H1 (cell line): ENCODE measurements at regions not wholly inside any gene's neighbourhood (a gene's known extent, or its start where the extent isn't known, plus 50 kb on each side); places are given as distances from the start of the nearest gene placed in this dataset.

Experiments
- CTCF ChIA-PET: fragments of 300-600 bp; sonication (Branson Sonifier 250); formaldehyde crosslinking; loops from one replicate; lab custom pipeline; 2021; ENCODE audit not compliant: partially characterized antibody; lab: Charles Lee
- POLR2A ChIA-PET: fragments of 300-600 bp; sonication (Branson Sonifier 250); formaldehyde crosslinking; loops from one replicate; lab custom pipeline; 2021; ENCODE audit warnings: inconsistent platforms; ENCODE audit not compliant: partially characterized antibody; lab: Charles Lee
- DNase-seq, 2 experiments: peaks; one replicate each; pipeline versions ENCODE4 v3.0.0 to v3.0.0-alpha.2; 2010 to 2022; ENCODE audit warnings: low spot score in 2 of 2, low read depth in 1 of 2, mixed read lengths in 1 of 2
- FAIRE-seq: peaks from 2 replicates; lab custom pipeline; 2011; peaks lifted over from hg19 to GRCh38; lab: Jason Lieb, UNC
- H2AFZ ChIP-seq: 2 replicates; pipeline ENCODE4 v1.8.1; 2012; ENCODE audit warnings: low read length, inconsistent platforms
- H2AK5ac ChIP-seq: 2 replicates; pipeline ENCODE4 v1.6.1; 2013; ENCODE audit warnings: low read depth, low read length
- H2BK120ac ChIP-seq: replicated peaks from 2 replicates; pipeline ENCODE3; 2013; ENCODE audit warnings: low read depth, low read length, inconsistent platforms
- H2BK12ac ChIP-seq: 2 replicates; pipeline ENCODE4 v1.6.1; 2013; ENCODE audit warnings: low read depth, low read length
- H2BK15ac ChIP-seq: 2 replicates; pipeline ENCODE4 v1.6.1; 2013; ENCODE audit warnings: low read length
- H2BK20ac ChIP-seq: 2 replicates; pipeline ENCODE4 v1.6.1; 2013; ENCODE audit warnings: low read length
- H2BK5ac ChIP-seq: 2 replicates; pipeline ENCODE4 v1.6.1; 2013; ENCODE audit warnings: low read depth, low read length
- H3K14ac ChIP-seq: 2 replicates; pipeline ENCODE4 v1.6.1; 2013; ENCODE audit warnings: inconsistent platforms; ENCODE audit not compliant: insufficient read length
- H3K18ac ChIP-seq: 2 replicates; pipeline ENCODE4 v1.6.1; 2013; ENCODE audit warnings: low read length; ENCODE audit errors: extremely low read depth
- H3K23ac ChIP-seq: 2 replicates; pipeline ENCODE4 v1.6.1; 2013; ENCODE audit warnings: inconsistent platforms; ENCODE audit not compliant: insufficient read length
- H3K23me2 ChIP-seq: 2 replicates; pipeline ENCODE4 v1.6.1; 2013; ENCODE audit warnings: low read depth, low read length
- H3K27ac ChIP-seq: 2 replicates; pipeline ENCODE4 v1.6.1; 2011; ENCODE audit warnings: low read depth, low read length, inconsistent platforms
- H3K27me3 ChIP-seq, 4 experiments: replicated peaks in 1 of 4; 1 replicate in 1 of 4; 2 replicates in 3 of 4; pipeline versions ENCODE4 v1.6.1 to v1.8.1; 2011 to 2013; ENCODE audit warnings: low read length in 3 of 4, mild to moderate bottlenecking in 3 of 4, inconsistent platforms in 2 of 4, mixed read lengths in 2 of 4, moderate library complexity in 1 of 4; ENCODE audit not compliant: control insufficient read depth in 3 of 4, insufficient read depth in 3 of 4; ENCODE audit errors: extremely low read depth in 1 of 4
- H3K36me3 ChIP-seq, 4 experiments: 2 replicates each; pipeline versions ENCODE4 v1.6.1 to v1.8.1; 2011 to 2013; ENCODE audit warnings: mild to moderate bottlenecking in 4 of 4, low read length in 3 of 4, moderate library complexity in 2 of 4, control low read depth in 1 of 4, inconsistent platforms in 1 of 4; ENCODE audit not compliant: insufficient read depth in 4 of 4, control insufficient read depth in 2 of 4
- H3K4ac ChIP-seq: replicated peaks from 2 replicates; pipeline ENCODE3; 2013; ENCODE audit warnings: low read length, low read depth, mixed read lengths, inconsistent platforms; ENCODE audit not compliant: insufficient read length
- H3K4me1 ChIP-seq, 4 experiments: replicated peaks in 1 of 4; 1 replicate in 1 of 4; 2 replicates in 3 of 4; pipeline versions ENCODE4 v1.6.1 to v1.8.1; 2011 to 2013; ENCODE audit warnings: low read length in 3 of 4, inconsistent platforms in 2 of 4, mixed read lengths in 1 of 4; ENCODE audit not compliant: insufficient read depth in 4 of 4, control insufficient read depth in 3 of 4
- H3K4me2 ChIP-seq, 2 experiments: 2 replicates each; pipeline versions ENCODE4 v1.6.1 to v1.8.1; 2011 to 2013; ENCODE audit warnings: low read depth in 2 of 2, low read length in 2 of 2, control low read depth in 1 of 2, inconsistent platforms in 1 of 2, mild to moderate bottlenecking in 1 of 2; ENCODE audit not compliant: insufficient read depth in 1 of 2
- H3K4me3 ChIP-seq, 4 experiments: fragments of 200-600, 300-600 bp in 1 of 4; sonication (generic), shearing (Covaris generic), sonication (Bioruptor Twin) in 1 of 4; 2 replicates each; pipeline versions ENCODE4 v1.5.1 to v1.8.1; 2011 to 2016; ENCODE audit warnings: low read length in 4 of 4, low read depth in 3 of 4, control low read depth in 2 of 4, inconsistent platforms in 2 of 4, mild to moderate bottlenecking in 2 of 4, mixed read lengths in 1 of 4, moderate library complexity in 1 of 4; ENCODE audit not compliant: insufficient read depth in 2 of 4; ENCODE audit errors: extremely low read depth in 1 of 4
- H3K56ac ChIP-seq: replicated peaks from 2 replicates; pipeline ENCODE3; 2013; ENCODE audit warnings: low read depth, mild to moderate bottlenecking, mixed read lengths, low read length, inconsistent platforms; ENCODE audit not compliant: insufficient read length
- H3K79me1 ChIP-seq: 2 replicates; pipeline ENCODE4 v1.6.1; 2013; ENCODE audit warnings: low read depth, low read length, control low read depth
- H3K79me2 ChIP-seq, 2 experiments: 2 replicates each; pipeline versions ENCODE4 v1.6.1 to v1.8.1; 2012 to 2013; ENCODE audit warnings: low read length in 2 of 2, mild to moderate bottlenecking in 2 of 2, inconsistent platforms in 1 of 2; ENCODE audit not compliant: insufficient read depth in 2 of 2, control insufficient read depth in 1 of 2
- H3K9ac ChIP-seq, 4 experiments: replicated peaks in 1 of 4; 1 replicate in 1 of 4; 2 replicates in 3 of 4; pipeline versions ENCODE4 v1.6.1 to v1.8.1; 2011 to 2013; ENCODE audit warnings: low read depth in 3 of 4, low read length in 3 of 4, control low read depth in 2 of 4, mild to moderate bottlenecking in 2 of 4, moderate library complexity in 2 of 4, inconsistent platforms in 1 of 4; ENCODE audit errors: extremely low read depth in 1 of 4
- H3K9me3 ChIP-seq, 2 experiments: 2 replicates each; pipeline versions ENCODE4 v1.6.1 to v1.8.1; 2012 to 2013; ENCODE audit warnings: mild to moderate bottlenecking in 2 of 2, moderate library complexity in 2 of 2, control low read depth in 1 of 2, inconsistent platforms in 1 of 2, low read depth in 1 of 2, low read length in 1 of 2, mixed read lengths in 1 of 2; ENCODE audit not compliant: insufficient read depth in 2 of 2
- H4K20me1 ChIP-seq, 2 experiments: replicated peaks in 1 of 2; 2 replicates each; pipeline versions ENCODE3 to v1.8.1; 2011 to 2013; ENCODE audit warnings: inconsistent platforms in 2 of 2, low read length in 2 of 2, mild to moderate bottlenecking in 1 of 2; ENCODE audit not compliant: insufficient read depth in 2 of 2, control insufficient read depth in 1 of 2
- H4K5ac ChIP-seq: 2 replicates; pipeline ENCODE4 v1.6.1; 2013; ENCODE audit warnings: low read length, low read depth, mixed read lengths, inconsistent platforms; ENCODE audit not compliant: insufficient read length
- H4K8ac ChIP-seq: 2 replicates; pipeline ENCODE4 v1.8.0; 2013; ENCODE audit warnings: mild to moderate bottlenecking, moderate library complexity, low read length, inconsistent platforms; ENCODE audit not compliant: insufficient read depth; ENCODE audit errors: extremely low read depth
- H4K91ac ChIP-seq: replicated peaks from 2 replicates; pipeline ENCODE3; 2013; ENCODE audit warnings: low read length, mixed read lengths, inconsistent platforms; ENCODE audit not compliant: insufficient read length
- PHF8 ChIP-seq: fragments of 200-600 bp; sonication (generic); conservative IDR thresholded peaks from 2 replicates; pipeline ENCODE4 v1.7.1; 2012; ENCODE audit warnings: low read depth, mild to moderate bottlenecking, inconsistent platforms, low read length, moderate library complexity
- SIX5 ChIP-seq: IDR thresholded peaks from 2 replicates; pipeline ENCODE4 v1.6.1; 2011; ENCODE audit warnings: mild to moderate bottlenecking, low read depth, low read length
- SP1 ChIP-seq: IDR thresholded peaks from 2 replicates; pipeline ENCODE4 v1.6.1; 2011; ENCODE audit warnings: low read depth, low read length
- WGBS, 2 experiments: shearing (Covaris generic) in 1 of 2; methylation state at CpG; one replicate each; pipeline versions ENCODE4 v1.1.6 to v1.1.7; 2013 to 2015; ENCODE audit warnings: low lambda C conversion rate in 2 of 2, mixed read lengths in 2 of 2, inconsistent platforms in 1 of 2, low coverage in 1 of 2, missing lambda C conversion rate in 1 of 2; ENCODE audit not compliant: insufficient replicate concordance in 2 of 2, insufficient coverage in 1 of 2, insufficient read length in 1 of 2; ENCODE audit errors: extremely low coverage in 1 of 2, missing lambda C conversion rate in 1 of 2; 5-methylcytosine and 5-hydroxymethylcytosine counted together

- FAIRE-seq, result no peak
- H2BK15ac ChIP-seq, result no peak overlapping the region
- H3K23me2 ChIP-seq, result no peaks in the 10 kb centered on the region
- WGBS, 2 experiments, result 85% methylated on average over 2 of the region's 2 CpGs; no CpG with 5 or more reads in 1 of the 2 experiments
- TF ChIP-seq SIX5 (no peak), SP1 (no peak), PHF8 (no peak)
- TF ChIP-seq, all 59 proteins: peak for 0
- H3K4me3 ChIP-seq, result no peak overlapping the region
- H3K27ac ChIP-seq, result no peak overlapping the region
- H2AFZ ChIP-seq, result no peak overlapping the region
- H3K36me3 ChIP-seq, result no peaks in the 10 kb centered on the region
- no peaks in the 10 kb centered on the region for H3K79me2 ChIP-seq
- no peak overlapping the region for H2AK5ac ChIP-seq
- no peaks in the 10 kb centered on the region for H4K20me1 ChIP-seq
- H4K91ac ChIP-seq, result no peak overlapping the region
- H3K23ac ChIP-seq, result no peak overlapping the region
- no peak overlapping the region for H2BK120ac ChIP-seq
- peaks cover 0 to 10% of the 10 kb centered on the region in 2 experiments; a peak in 3 of 4 replicates for H3K9me3 ChIP-seq
- no peaks in the 10 kb centered on the region for H3K79me1 ChIP-seq
- no peak overlapping the region for H2BK12ac ChIP-seq
- no peak overlapping the region for H4K5ac ChIP-seq
- H2BK5ac ChIP-seq, result no peak overlapping the region
- no peak overlapping the region for H3K14ac ChIP-seq
- H3K4ac ChIP-seq, result no peak overlapping the region
- ChIA-PET POLR2A (no interaction called here), CTCF (interaction anchor here (1.0 to 1.2 kb wide), 2 partner anchors 9 to 10 kb away, joined by 3 read pairs; no protein-coding TSS in a partner anchor)
- no peak for DNase-seq
- no peak overlapping the region for H2BK20ac ChIP-seq
- peaks cover 0 to 3% (median 0%) of the 10 kb centered on the region in 4 experiments; a peak in 1 of 7 replicates for H3K4me1 ChIP-seq
- H3K18ac ChIP-seq, result no peak overlapping the region
- no peak overlapping the region for H3K56ac ChIP-seq
- no peaks in the 10 kb centered on the region for H3K27me3 ChIP-seq
- H3K9ac ChIP-seq, result no peak overlapping the region
- H4K8ac ChIP-seq, result no peak overlapping the region
- no peak overlapping the region for H3K4me2 ChIP-seq
Observed at GRCh38 chr1:191910245-191910644, 248.0 kb upstream of the RGS18 start.
